K562 (cell line): ENCODE measurements at regions not wholly inside any gene's neighbourhood (a gene's known extent, or its start where the extent isn't known, plus 50 kb on each side); places are given as distances from the start of the nearest gene placed in this dataset.

ENCODE experiments used
- ATAC-seq: fragments of 200-7000 bp; cut with Tn5 transposase; 3 replicates; pipeline ENCODE4 v1.9.1; 2020; ENCODE audit warnings: moderate library complexity
- BruUV-seq: library from RNA; stranded (reverse); fragments of 400-500 nt; replicated peaks from 2 replicates; lab custom pipeline; 2021; lab: Mats Ljungman, UMichigan
- CTCF ChIA-PET: fragments of 300-600 bp; formaldehyde crosslinking; extraction: SDS; loops from one replicate; lab custom pipeline; 2021; ENCODE audit warnings: low intra/inter-chr PET ratio; lab: Yijun Ruan, JAX
- POLR2A ChIA-PET: fragments of 300-600, 350-650 bp; sonication (Branson Sonifier 250); formaldehyde crosslinking; extraction: SDS; loops from one replicate; lab custom pipeline; 2021; ENCODE audit warnings: antibody characterized with exemption, inconsistent platforms; lab: Yijun Ruan, JAX
- DNase-seq, 4 experiments: peaks; one replicate each; pipeline versions ENCODE4 v3.0.0 to v3.0.0-alpha.2; 2011 to 2018; ENCODE audit warnings: low spot score in 3 of 4, mixed read lengths in 3 of 4; ENCODE audit errors: extremely low read depth in 1 of 4
- FAIRE-seq: peaks from 2 replicates; lab custom pipeline; 2011; peaks lifted over from hg19 to GRCh38; lab: Jason Lieb, UNC
- H2AFZ ChIP-seq: 2 replicates; pipeline ENCODE4 v1.6.0; 2011; ENCODE audit warnings: low read depth, low read length, control low read depth, inconsistent platforms
- H3K27ac ChIP-seq: fragments of 200-600 bp; 3 replicates; pipeline ENCODE4 v1.8.0; 2011; ENCODE audit warnings: low read depth, mild to moderate bottlenecking, control low read depth, inconsistent platforms, low read length, moderate library complexity, mixed read lengths; ENCODE audit errors: extremely low read depth
- H3K27me3 ChIP-seq, 2 experiments: fragments of 300-600 bp in 1 of 2; 2 replicates in 1 of 2; 3 replicates in 1 of 2; pipeline versions ENCODE4 v1.6.0 to v1.8.0; 2011; ENCODE audit warnings: inconsistent platforms in 2 of 2, low read length in 2 of 2, mild to moderate bottlenecking in 1 of 2, mixed read lengths in 1 of 2, moderate library complexity in 1 of 2; ENCODE audit not compliant: control insufficient read depth in 2 of 2, insufficient read depth in 2 of 2
- H3K36me3 ChIP-seq: fragments of 300-600 bp; 3 replicates; pipeline ENCODE4 v1.8.0; 2011; ENCODE audit warnings: mild to moderate bottlenecking, low read length, inconsistent platforms; ENCODE audit not compliant: control insufficient read depth, insufficient read depth
- H3K4me1 ChIP-seq, 2 experiments: fragments of 200-600 bp in 1 of 2; replicated peaks in 1 of 2; 2 replicates in 1 of 2; 3 replicates in 1 of 2; pipeline versions ENCODE4 v1.5.1 to v1.8.0; 2011; ENCODE audit warnings: inconsistent platforms in 2 of 2, low read length in 2 of 2, mild to moderate bottlenecking in 1 of 2, mixed read lengths in 1 of 2, moderate library complexity in 1 of 2; ENCODE audit not compliant: control insufficient read depth in 2 of 2, insufficient read depth in 2 of 2
- H3K4me2 ChIP-seq: 2 replicates; pipeline ENCODE4 v1.6.1; 2011; ENCODE audit warnings: low read length, control low read depth, inconsistent platforms, mixed read lengths; ENCODE audit not compliant: insufficient read depth
- H3K4me3 ChIP-seq: fragments of 200-600 bp; sonication (generic), shearing (Covaris generic); 2 replicates; pipeline ENCODE4 v1.5.1; 2016; ENCODE audit warnings: control low read depth, inconsistent platforms
- H3K79me2 ChIP-seq: fragments of 200-600 bp; 3 replicates; pipeline ENCODE4 v1.8.0; 2011; ENCODE audit warnings: low read length, inconsistent platforms; ENCODE audit not compliant: control insufficient read depth, insufficient read depth
- H3K9ac ChIP-seq, 2 experiments: 2 replicates each; pipeline versions ENCODE4 v1.6.0 to v1.6.1; 2011; ENCODE audit warnings: low read depth in 2 of 2, low read length in 2 of 2, control low read depth in 1 of 2, inconsistent platforms in 1 of 2, mild to moderate bottlenecking in 1 of 2, mixed read lengths in 1 of 2; ENCODE audit not compliant: insufficient read depth in 1 of 2
- H3K9me1 ChIP-seq: one replicate; pipeline ENCODE4 v1.6.0; 2011; ENCODE audit warnings: inconsistent platforms, mild to moderate bottlenecking, low read length, moderate library complexity; ENCODE audit not compliant: control insufficient read depth, insufficient read depth
- H3K9me3 ChIP-seq: replicated peaks from 2 replicates; pipeline ENCODE4 v1.5.1; 2011; ENCODE audit warnings: low read depth, low read length, inconsistent platforms; ENCODE audit not compliant: control insufficient read depth, insufficient read depth
- H4K20me1 ChIP-seq: replicated peaks from 2 replicates; pipeline ENCODE4 v1.6.1; 2011; ENCODE audit warnings: low read length, inconsistent platforms, mixed read lengths; ENCODE audit not compliant: control insufficient read depth, insufficient read depth
- ARID2 ChIP-seq: fragments of 450-650 bp; IDR thresholded peaks from 2 replicates; pipeline ENCODE4 v1.6.1; 2017; ENCODE audit warnings: antibody characterized with exemption, mild to moderate bottlenecking
- ATF3 ChIP-seq, 2 experiments: fragments of 450-650 bp in 1 of 2; sonication (generic) in 1 of 2; formaldehyde crosslinking in 1 of 2; IDR thresholded peaks in 1 of 2; conservative IDR thresholded peaks in 1 of 2; 2 replicates each; pipeline versions ENCODE4 v1.6.1 to v1.8.1; 2016 to 2023; ENCODE audit warnings: mild to moderate bottlenecking in 2 of 2, moderate library complexity in 2 of 2, inconsistent platforms in 1 of 2, missing genetic modification reagents in 1 of 2
- CREB5 ChIP-seq: fragments of 250-450 bp; sonication (Bioruptor Pico); IDR thresholded peaks from 2 replicates; pipeline ENCODE4 v1.5.0; 2020; ENCODE audit warnings: mild to moderate bottlenecking
- HSF4 ChIP-seq: fragments of 250-450 bp; sonication (Bioruptor Pico); IDR thresholded peaks from 2 replicates; pipeline ENCODE4 v2.1.2; 2022; ENCODE audit warnings: mild to moderate bottlenecking, moderate library complexity, borderline replicate concordance
- PATZ1 ChIP-seq: fragments of 250-450 bp; sonication (Bioruptor Pico); IDR thresholded peaks from 2 replicates; pipeline ENCODE4 v1.5.0; 2020; ENCODE audit warnings: mild to moderate bottlenecking, borderline replicate concordance
- RB1 ChIP-seq: fragments of 450-650 bp; IDR thresholded peaks from 2 replicates; pipeline ENCODE4 v1.6.1; 2017; ENCODE audit warnings: low read depth, mild to moderate bottlenecking
- SRSF7 ChIP-seq: fragments of 200-400 bp; formaldehyde crosslinking; optimal IDR thresholded peaks from 2 replicates; pipeline ENCODE3; 2017; ENCODE audit warnings: mild to moderate bottlenecking, low read depth, low read length
- WGBS: fragments of 100-300 bp; shearing (Covaris generic); methylation state at CpG from one replicate; pipeline ENCODE4 v1.1.6; 2016; ENCODE audit warnings: low coverage, mixed read lengths; ENCODE audit not compliant: insufficient coverage; ENCODE audit errors: missing lambda C conversion rate; 5-methylcytosine and 5-hydroxymethylcytosine counted together
- in situ Hi-C: fragments of 300-500 bp; cut with MboI; formaldehyde crosslinking; loops from 4 replicates; pipeline ENCODE4 v1.15.0; 2018; ENCODE audit warnings: inconsistent platforms, mixed read lengths
- intact Hi-C: fragments of 100-400 bp; cut with micrococcal nuclease; formaldehyde crosslinking; loops from 2 replicates; pipeline ENCODE4 v1.14.2; 2022
- TF ChIP-seq, protein P1 (sequence below): fragments of 250-450 bp; sonication (Bioruptor Pico); IDR thresholded peaks from 2 replicates; pipeline ENCODE4 v1.4.0; 2020; ENCODE audit warnings: mild to moderate bottlenecking, moderate library complexity
- TF ChIP-seq, protein P2 (sequence below): fragments of 450-650 bp; IDR thresholded peaks from 2 replicates; pipeline ENCODE4 v1.6.1; 2014; ENCODE audit warnings: low read depth, mild to moderate bottlenecking, moderate library complexity, borderline replicate concordance

- CTCF ChIA-PET: no interaction called here
- BruUV-seq: no TSS peak
- under 1% methylated on average over 15 of the region's 15 CpGs for WGBS
These were observed 269.5 kb upstream of the ARID1B start for GRCh38 chr6:156507656-156508055.

More at GRCh38 chr6:156507656-156508055, 269.5 kb upstream of the ARID1B start:
- Histone ChIP-seq H4K20me1 (no peaks in the 10 kb centered on the region), H3K9me1 (no peaks in the 10 kb centered on the region), H3K9ac (no peak overlapping the region), H3K36me3 (no peaks in the 10 kb centered on the region), H3K27me3 (peaks cover 7 to 26% of the 10 kb centered on the region in 2 experiments; a peak in 3 of 5 replicates), H3K79me2 (no peaks in the 10 kb centered on the region), H3K4me1 (no peaks in the 10 kb centered on the region), H3K27ac (no peak overlapping the region), H3K4me2 (no peak overlapping the region), H3K4me3 (no peak overlapping the region), H2AFZ (no peak overlapping the region), H3K9me3 (no peaks in the 10 kb centered on the region)
- POLR2A ChIA-PET: interaction anchor here (0.6 kb wide), 1 partner anchor 191 kb away, joined by 3 read pairs; no protein-coding TSS in a partner anchor
- ATAC-seq: no peak
- no peak for DNase-seq
- in situ Hi-C loops (no loop called here), intact Hi-C loops (no loop called here)
- no peak for FAIRE-seq
- no peak for TF ChIP-seq ATF3 (IDR thresholded peaks at IDR 0.05)
- TF ChIP-seq ATF3 (CRISPR knock-in tag; conservative IDR thresholded peaks at IDR 0.05): no peak
- TF ChIP-seq, protein P1, sequence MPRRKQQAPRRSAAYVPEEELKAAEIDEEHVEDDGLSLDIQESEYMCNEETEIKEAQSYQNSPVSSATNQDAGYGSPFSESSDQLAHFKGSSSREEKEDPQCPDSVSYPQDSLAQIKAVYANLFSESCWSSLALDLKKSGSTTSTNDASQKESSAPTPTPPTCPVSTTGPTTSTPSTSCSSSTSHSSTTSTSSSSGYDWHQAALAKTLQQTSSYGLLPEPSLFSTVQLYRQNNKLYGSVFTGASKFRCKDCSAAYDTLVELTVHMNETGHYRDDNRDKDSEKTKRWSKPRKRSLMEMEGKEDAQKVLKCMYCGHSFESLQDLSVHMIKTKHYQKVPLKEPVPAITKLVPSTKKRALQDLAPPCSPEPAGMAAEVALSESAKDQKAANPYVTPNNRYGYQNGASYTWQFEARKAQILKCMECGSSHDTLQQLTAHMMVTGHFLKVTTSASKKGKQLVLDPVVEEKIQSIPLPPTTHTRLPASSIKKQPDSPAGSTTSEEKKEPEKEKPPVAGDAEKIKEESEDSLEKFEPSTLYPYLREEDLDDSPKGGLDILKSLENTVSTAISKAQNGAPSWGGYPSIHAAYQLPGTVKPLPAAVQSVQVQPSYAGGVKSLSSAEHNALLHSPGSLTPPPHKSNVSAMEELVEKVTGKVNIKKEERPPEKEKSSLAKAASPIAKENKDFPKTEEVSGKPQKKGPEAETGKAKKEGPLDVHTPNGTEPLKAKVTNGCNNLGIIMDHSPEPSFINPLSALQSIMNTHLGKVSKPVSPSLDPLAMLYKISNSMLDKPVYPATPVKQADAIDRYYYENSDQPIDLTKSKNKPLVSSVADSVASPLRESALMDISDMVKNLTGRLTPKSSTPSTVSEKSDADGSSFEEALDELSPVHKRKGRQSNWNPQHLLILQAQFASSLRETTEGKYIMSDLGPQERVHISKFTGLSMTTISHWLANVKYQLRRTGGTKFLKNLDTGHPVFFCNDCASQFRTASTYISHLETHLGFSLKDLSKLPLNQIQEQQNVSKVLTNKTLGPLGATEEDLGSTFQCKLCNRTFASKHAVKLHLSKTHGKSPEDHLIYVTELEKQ (CRISPR knock-in tag): no peak
- TF ChIP-seq PATZ1: no peak
- TF ChIP-seq CREB5: no peak
- TF ChIP-seq, protein P2, sequence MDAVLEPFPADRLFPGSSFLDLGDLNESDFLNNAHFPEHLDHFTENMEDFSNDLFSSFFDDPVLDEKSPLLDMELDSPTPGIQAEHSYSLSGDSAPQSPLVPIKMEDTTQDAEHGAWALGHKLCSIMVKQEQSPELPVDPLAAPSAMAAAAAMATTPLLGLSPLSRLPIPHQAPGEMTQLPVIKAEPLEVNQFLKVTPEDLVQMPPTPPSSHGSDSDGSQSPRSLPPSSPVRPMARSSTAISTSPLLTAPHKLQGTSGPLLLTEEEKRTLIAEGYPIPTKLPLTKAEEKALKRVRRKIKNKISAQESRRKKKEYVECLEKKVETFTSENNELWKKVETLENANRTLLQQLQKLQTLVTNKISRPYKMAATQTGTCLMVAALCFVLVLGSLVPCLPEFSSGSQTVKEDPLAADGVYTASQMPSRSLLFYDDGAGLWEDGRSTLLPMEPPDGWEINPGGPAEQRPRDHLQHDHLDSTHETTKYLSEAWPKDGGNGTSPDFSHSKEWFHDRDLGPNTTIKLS: no peak
- TF ChIP-seq ARID2: no peak
- TF ChIP-seq SRSF7: no peak
- TF ChIP-seq HSF4 (CRISPR knock-in tag): no peak
- TF ChIP-seq RB1: no peak
